ENCODE measurements at regions not wholly inside any gene's neighbourhood (a gene's known extent, or its start where the extent isn't known, plus 50 kb on each side); places are given as distances from the start of the nearest gene placed in this dataset.

- Mint-ChIP-seq H3K4me1 (no peaks in the 10 kb centered on the region), H3K4me3 (no peak overlapping the region), H3K27ac (no peak overlapping the region), H3K36me3 (ENCODE audit: low read depth) (no peaks in the 10 kb centered on the region), H3K27me3 (ENCODE audit: low read depth) (no peaks in the 10 kb centered on the region), H3K9me3 (no peaks in the 10 kb centered on the region)
- TF ChIP-seq CTCF (IDR thresholded peaks at IDR 0.05; ENCODE audit: unreplicated experiment in 3 of 3): no peak
Observed at GRCh38 chr18:52277785-52278184, 62.2 kb upstream of the DCC start.

- Mint-ChIP-seq H3K9me3 (no peaks in the 10 kb centered on the region), H3K27ac (no peak overlapping the region), H3K4me3 (no peak overlapping the region), H3K4me1 (no peaks in the 10 kb centered on the region), H3K36me3 (ENCODE audit: low read depth) (no peaks in the 10 kb centered on the region), H3K27me3 (ENCODE audit: low read depth) (no peaks in the 10 kb centered on the region)
- no peak for TF ChIP-seq CTCF (IDR thresholded peaks at IDR 0.05; ENCODE audit: unreplicated experiment in 3 of 3)
Observed at GRCh38 chr18:52278191-52278590, 61.8 kb upstream of the DCC start.

- Mint-ChIP-seq H3K9me3 (no peaks in the 10 kb centered on the region), H3K27ac (no peak overlapping the region), H3K4me3 (no peak overlapping the region), H3K27me3 (ENCODE audit: low read depth) (no peaks in the 10 kb centered on the region), H3K4me1 (no peaks in the 10 kb centered on the region), H3K36me3 (ENCODE audit: low read depth) (no peaks in the 10 kb centered on the region)
- no peak for TF ChIP-seq CTCF (IDR thresholded peaks at IDR 0.05; ENCODE audit: unreplicated experiment in 3 of 3)
Observed at GRCh38 chr18:52280702-52281101, 59.3 kb upstream of the DCC start.

GRCh38 chr18:52283927-52284326 is 56.1 kb upstream of the DCC start:
- no peaks in the 10 kb centered on the region for H3K36me3 Mint-ChIP-seq (ENCODE audit: low read depth)
- H3K27me3 Mint-ChIP-seq (ENCODE audit: low read depth): no peaks in the 10 kb centered on the region
- peaks cover 10% of the 10 kb centered on the region for H3K4me1 Mint-ChIP-seq
- no peak for TF ChIP-seq CTCF (IDR thresholded peaks at IDR 0.05; ENCODE audit: unreplicated experiment in 3 of 3)
- no peaks in the 10 kb centered on the region for H3K9me3 Mint-ChIP-seq
- no peak overlapping the region for H3K27ac Mint-ChIP-seq
- no peak overlapping the region for H3K4me3 Mint-ChIP-seq

- peaks cover 10% of the 10 kb centered on the region for H3K4me1 Mint-ChIP-seq
- no peaks in the 10 kb centered on the region for H3K27me3 Mint-ChIP-seq (ENCODE audit: low read depth)
- no peak overlapping the region for H3K27ac Mint-ChIP-seq
- H3K9me3 Mint-ChIP-seq: no peaks in the 10 kb centered on the region
- no peak overlapping the region for H3K4me3 Mint-ChIP-seq
- H3K36me3 Mint-ChIP-seq (ENCODE audit: low read depth): no peaks in the 10 kb centered on the region
- no peak for TF ChIP-seq CTCF (IDR thresholded peaks at IDR 0.05; ENCODE audit: unreplicated experiment in 3 of 3)
Observed at GRCh38 chr18:52286675-52287074, 53.3 kb upstream of the DCC start.

- Mint-ChIP-seq H3K36me3 (ENCODE audit: low read depth) (no peaks in the 10 kb centered on the region), H3K4me1 (peaks cover 10% of the 10 kb centered on the region), H3K27ac (peak overlapping the region in 1 of 3 experiments; percentile 36), H3K4me3 (no peak overlapping the region), H3K9me3 (no peaks in the 10 kb centered on the region), H3K27me3 (ENCODE audit: low read depth) (no peaks in the 10 kb centered on the region)
- no peak for TF ChIP-seq CTCF (IDR thresholded peaks at IDR 0.05; ENCODE audit: unreplicated experiment in 3 of 3)
Observed at GRCh38 chr18:52287151-52287550, 52.8 kb upstream of the DCC start.

Measured in nephron (organoid).